HG03521 (cell line): ENCODE measurements at regions not wholly inside any gene's neighbourhood (a gene's known extent, or its start where the extent isn't known, plus 50 kb on each side); places are given as distances from the start of the nearest gene placed in this dataset.
A peak's percentile ranks its signal among the peaks of the same experiment; 100 is the strongest.
"Not testable (repeated sequence)": the region's sequence is repeated elsewhere in the genome, so short reads cannot be mapped to it uniquely, and the experiment has no call there.

Experiments
- ATAC-seq: cut with Tn5 transposase; IDR thresholded peaks from one replicate; pipeline ENCODE4 v1.9.1; 2021; ENCODE audit warnings: mild to moderate bottlenecking, moderate library complexity; ENCODE audit not compliant: unreplicated experiment

GRCh38 chr14:34049187-34049586 is 98.3 kb upstream of the EGLN3 start:
- ATAC-seq: not testable (repeated sequence)

GRCh38 chr14:34046799-34047520 is 96.1 kb upstream of the EGLN3 start:
- no peak for ATAC-seq

- no peak for ATAC-seq
Measured at GRCh38 chr14:34044666-34045306, 93.9 kb upstream of the EGLN3 start.

- no peak for ATAC-seq
Measured at GRCh38 chr14:34044373-34044637, 93.4 kb upstream of the EGLN3 start.

- ATAC-seq: peak; percentile 85
Measured at GRCh38 chr14:34043627-34044372, 92.9 kb upstream of the EGLN3 start.

- no peak for ATAC-seq
Measured at GRCh38 chr14:34041220-34041619, 90.3 kb upstream of the EGLN3 start.

- ATAC-seq: no peak
Measured at GRCh38 chr14:34040766-34041165, 89.9 kb upstream of the EGLN3 start.

GRCh38 chr14:34039428-34040047 is 88.7 kb upstream of the EGLN3 start:
- ATAC-seq: no peak

GRCh38 chr14:34038358-34039057 is 87.6 kb upstream of the EGLN3 start:
- ATAC-seq: no peak

- ATAC-seq: no peak
Measured at GRCh38 chr14:34036319-34036766, 85.5 kb upstream of the EGLN3 start.

- ATAC-seq: no peak
Measured at GRCh38 chr14:34035934-34036250, 85.0 kb upstream of the EGLN3 start.

- no peak for ATAC-seq
Measured at GRCh38 chr14:34035177-34035933, 84.5 kb upstream of the EGLN3 start.

- no peak for ATAC-seq
Measured at GRCh38 chr14:34034447-34035176, 83.7 kb upstream of the EGLN3 start.

GRCh38 chr14:34032720-34033119 is 81.8 kb upstream of the EGLN3 start:
- no peak for ATAC-seq

GRCh38 chr14:34030864-34031263 is 80.0 kb upstream of the EGLN3 start:
- ATAC-seq: no peak

GRCh38 chr14:34029921-34030334 is 79.1 kb upstream of the EGLN3 start:
- no peak for ATAC-seq

- no peak for ATAC-seq
Measured at GRCh38 chr14:34027990-34028495, 77.2 kb upstream of the EGLN3 start.

- no peak for ATAC-seq
Measured at GRCh38 chr14:34027130-34027989, 76.5 kb upstream of the EGLN3 start.
